Cardiac muscle cell (in vitro differentiated cells and primary cell): ENCODE measurements at regions not wholly inside any gene's neighbourhood (a gene's known extent, or its start where the extent isn't known, plus 50 kb on each side); places are given as distances from the start of the nearest gene placed in this dataset.
A peak's percentile ranks its signal among the peaks of the same experiment; 100 is the strongest.

Experiments
- DNase-seq, 2 donors: peaks; one replicate each; pipeline versions ENCODE4 v3.0.0 to v3.0.0-alpha.2; 2010 to 2017; ENCODE audit warnings: low read depth in 1 of 2, low spot score in 1 of 2
- H3K27ac ChIP-seq: fragments of 200-600 bp; sonication (generic); 2 replicates; pipeline ENCODE4 v1.5.1; 2016
- H3K27me3 ChIP-seq: fragments of 200-600 bp; sonication (generic); 2 replicates; pipeline ENCODE4 v1.6.0; 2016; ENCODE audit warnings: control low read depth
- H3K36me3 ChIP-seq: fragments of 200-600 bp; sonication (generic); 2 replicates; pipeline ENCODE4 v1.5.1; 2016; ENCODE audit warnings: control low read depth
- H3K4me1 ChIP-seq: fragments of 200-600 bp; sonication (generic); 2 replicates; pipeline ENCODE4 v1.8.1; 2017; ENCODE audit warnings: low read depth, mild to moderate bottlenecking, mixed run types
- H3K4me3 ChIP-seq: fragments of 200-600 bp; sonication (generic); 2 replicates; pipeline ENCODE4 v1.5.1; 2016; ENCODE audit warnings: mild to moderate bottlenecking
- H3K9me3 ChIP-seq: fragments of 200-600 bp; sonication (generic); 2 replicates; pipeline ENCODE4 v1.5.1; 2017; ENCODE audit warnings: low read depth, mild to moderate bottlenecking, control low read depth
- CTCF ChIP-seq: IDR thresholded peaks from 2 replicates; pipeline ENCODE4 v1.5.1; 2012; ENCODE audit warnings: low read depth, mild to moderate bottlenecking, low read length

DNA sequence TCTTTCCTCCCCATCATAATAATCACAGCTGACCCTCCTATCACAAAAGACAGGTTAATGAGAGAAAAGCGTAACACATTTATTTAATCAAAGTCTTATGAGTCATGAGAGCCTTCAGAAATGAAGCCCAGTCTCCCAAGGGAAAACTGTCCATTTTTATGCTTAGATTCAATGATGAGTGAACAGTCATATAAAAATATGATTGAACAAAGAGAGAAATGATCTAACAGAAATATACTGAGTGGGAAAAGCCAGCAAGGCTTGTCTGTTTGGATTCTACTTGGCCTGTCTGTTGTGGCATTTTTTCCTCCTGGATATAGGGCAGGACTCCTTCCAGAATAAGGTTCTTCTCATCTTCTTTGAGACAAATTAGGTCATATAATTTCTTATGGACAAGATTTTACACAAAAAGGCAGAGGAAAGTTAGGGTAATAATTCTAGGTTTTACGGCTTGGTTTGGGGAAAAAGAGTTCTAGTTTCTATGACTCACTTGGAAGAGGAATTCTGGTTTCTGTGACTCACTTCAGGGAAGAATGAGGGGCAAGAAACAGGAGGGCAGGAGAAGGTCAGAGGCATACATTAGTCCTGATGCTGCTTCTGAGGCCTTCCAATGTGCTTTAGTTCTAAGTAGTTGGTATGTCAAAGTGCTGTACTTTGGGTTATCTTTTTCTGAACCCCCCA lies 534.2 kb downstream of the ZIC1 start:
- H3K4me1 ChIP-seq = peaks cover 11% of the 10 kb centered on the region
- no peaks in the 10 kb centered on the region for H3K9me3 ChIP-seq
- no peak overlapping the region for H3K27ac ChIP-seq
- no peaks in the 10 kb centered on the region for H3K36me3 ChIP-seq
- peak in 1 of 2 donors; percentile 86 for DNase-seq
- TF ChIP-seq CTCF = no peak
- no peak overlapping the region for H3K4me3 ChIP-seq
- no peaks in the 10 kb centered on the region for H3K27me3 ChIP-seq

GRCh38 chr3:147945968-147946519 lies 536.9 kb downstream of the ZIC1 start:
- H3K9me3 ChIP-seq = no peaks in the 10 kb centered on the region
- H3K4me3 ChIP-seq = no peak overlapping the region
- peak; percentile 43 to 96 for DNase-seq
- peak; percentile 81 for TF ChIP-seq CTCF
- no peak overlapping the region for H3K27ac ChIP-seq
- no peaks in the 10 kb centered on the region for H3K27me3 ChIP-seq
- H3K4me1 ChIP-seq = peaks cover 4% of the 10 kb centered on the region
- no peaks in the 10 kb centered on the region for H3K36me3 ChIP-seq

DNA sequence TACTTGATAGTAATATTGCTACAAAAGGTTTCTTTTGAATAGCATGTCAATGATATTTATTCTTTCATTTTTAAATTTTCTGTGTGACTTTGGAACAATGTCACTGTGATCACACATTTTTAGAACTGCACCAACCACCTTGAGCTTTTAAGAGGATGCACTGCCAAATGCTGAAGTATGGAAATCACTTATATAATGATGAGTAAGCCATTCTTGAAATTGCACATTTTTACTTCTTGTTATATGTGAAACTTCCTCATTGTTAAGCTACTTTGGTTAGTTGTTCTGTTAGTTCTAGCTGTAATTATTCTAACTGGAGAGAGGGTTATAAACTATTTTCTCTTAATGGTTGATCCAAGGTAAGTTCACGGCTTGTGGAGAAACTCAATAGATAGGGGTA lies 547.5 kb downstream of the ZIC1 start:
- Histone ChIP-seq H3K27me3 (no peaks in the 10 kb centered on the region), H3K9me3 (no peaks in the 10 kb centered on the region), H3K4me1 (no peaks in the 10 kb centered on the region), H3K4me3 (no peak overlapping the region), H3K27ac (no peak overlapping the region), H3K36me3 (no peaks in the 10 kb centered on the region)
- DNase-seq = no peak
- TF ChIP-seq CTCF = no peak

- Histone ChIP-seq H3K36me3 (no peaks in the 10 kb centered on the region), H3K9me3 (no peaks in the 10 kb centered on the region), H3K4me1 (no peaks in the 10 kb centered on the region), H3K27ac (no peak overlapping the region), H3K4me3 (no peak overlapping the region), H3K27me3 (no peaks in the 10 kb centered on the region)
- no peak for DNase-seq
- no peak for TF ChIP-seq CTCF
These were observed 549.6 kb downstream of the ZIC1 start for GRCh38 chr3:147958754-147959153.

DNA sequence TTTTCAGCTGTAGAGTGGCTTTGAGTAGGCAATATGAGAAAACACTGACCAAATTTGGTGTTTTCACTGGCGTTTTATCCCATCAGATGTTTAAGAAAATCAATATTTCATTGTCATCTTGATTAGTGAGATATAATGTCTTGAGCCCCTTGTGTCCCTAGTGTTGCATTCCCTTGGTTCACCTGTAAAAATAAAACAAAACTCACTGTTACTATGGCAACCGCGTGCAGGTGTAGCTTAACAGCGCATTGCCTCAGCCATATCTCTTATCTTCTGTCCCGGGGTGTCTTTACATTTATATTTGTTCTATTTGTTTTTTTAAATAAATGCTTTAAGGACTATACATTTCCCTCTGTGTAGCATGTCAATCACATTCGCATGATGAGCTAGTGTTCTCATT lies 551.6 kb downstream of the ZIC1 start:
- no peak for DNase-seq
- Histone ChIP-seq H3K9me3 (no peaks in the 10 kb centered on the region), H3K4me1 (no peaks in the 10 kb centered on the region), H3K27ac (no peak overlapping the region), H3K36me3 (no peaks in the 10 kb centered on the region), H3K27me3 (no peaks in the 10 kb centered on the region), H3K4me3 (no peak overlapping the region)
- TF ChIP-seq CTCF = no peak
